ENCODE measurements at regions not wholly inside any gene's neighbourhood (a gene's known extent, or its start where the extent isn't known, plus 50 kb on each side); places are given as distances from the start of the nearest gene placed in this dataset.
"Not testable (repeated sequence)": the region's sequence is repeated elsewhere in the genome, so short reads cannot be mapped to it uniquely, and the experiment has no call there.

GRCh38 chr3:35446896-35447295 is 192.4 kb upstream of the ARPP21 start:
- DNase-seq: no peak

GRCh38 chr3:35448121-35448520 is 191.2 kb upstream of the ARPP21 start:
- DNase-seq: no peak

GRCh38 chr3:35448681-35449080 is 190.6 kb upstream of the ARPP21 start:
- no peak for DNase-seq

- not testable (repeated sequence) for DNase-seq
These were observed 184.5 kb upstream of the ARPP21 start for GRCh38 chr3:35454819-35455218.

- no peak for DNase-seq
These were observed 165.4 kb upstream of the ARPP21 start for GRCh38 chr3:35473956-35474355.

GRCh38 chr3:35482566-35482965 is 156.8 kb upstream of the ARPP21 start:
- DNase-seq: not testable (repeated sequence)

- no peak for DNase-seq
These were observed 156.2 kb upstream of the ARPP21 start for GRCh38 chr3:35483131-35483530.

GRCh38 chr3:35484929-35485530 is 154.3 kb upstream of the ARPP21 start:
- no peak for DNase-seq

GRCh38 chr3:35486295-35486694 is 153.0 kb upstream of the ARPP21 start:
- no peak for DNase-seq

- no peak for DNase-seq
These were observed 151.9 kb upstream of the ARPP21 start for GRCh38 chr3:35487376-35487775.

- DNase-seq: no peak
These were observed 150.8 kb upstream of the ARPP21 start for GRCh38 chr3:35488526-35488925.

GRCh38 chr3:35492841-35493240 is 146.5 kb upstream of the ARPP21 start:
- DNase-seq: no peak

GRCh38 chr3:35498506-35499210 is 140.7 kb upstream of the ARPP21 start:
- DNase-seq: no peak

- no peak for DNase-seq
These were observed 138.5 kb upstream of the ARPP21 start for GRCh38 chr3:35500641-35501350.

- DNase-seq: no peak
These were observed 136.6 kb upstream of the ARPP21 start for GRCh38 chr3:35502699-35503098.

- no peak for DNase-seq
These were observed 134.1 kb upstream of the ARPP21 start for GRCh38 chr3:35505181-35505580.

GRCh38 chr3:35505772-35506171 is 133.6 kb upstream of the ARPP21 start:
- no peak for DNase-seq

GRCh38 chr3:35519936-35520335 is 119.4 kb upstream of the ARPP21 start:
- no peak for DNase-seq

- no peak for DNase-seq
These were observed 118.1 kb upstream of the ARPP21 start for GRCh38 chr3:35521196-35521595.

GRCh38 chr3:35522450-35522849 is 116.9 kb upstream of the ARPP21 start:
- DNase-seq: no peak

GRCh38 chr3:35523074-35523473 is 116.3 kb upstream of the ARPP21 start:
- no peak for DNase-seq

GRCh38 chr3:35523838-35524237 is 115.5 kb upstream of the ARPP21 start:
- no peak for DNase-seq

- DNase-seq: no peak
These were observed 114.5 kb upstream of the ARPP21 start for GRCh38 chr3:35524856-35525255.

GRCh38 chr3:35528728-35529127 is 110.6 kb upstream of the ARPP21 start:
- DNase-seq: no peak
